ENCODE measurements at regions not wholly inside any gene's neighbourhood (a gene's known extent, or its start where the extent isn't known, plus 50 kb on each side); places are given as distances from the start of the nearest gene placed in this dataset.

DNA sequence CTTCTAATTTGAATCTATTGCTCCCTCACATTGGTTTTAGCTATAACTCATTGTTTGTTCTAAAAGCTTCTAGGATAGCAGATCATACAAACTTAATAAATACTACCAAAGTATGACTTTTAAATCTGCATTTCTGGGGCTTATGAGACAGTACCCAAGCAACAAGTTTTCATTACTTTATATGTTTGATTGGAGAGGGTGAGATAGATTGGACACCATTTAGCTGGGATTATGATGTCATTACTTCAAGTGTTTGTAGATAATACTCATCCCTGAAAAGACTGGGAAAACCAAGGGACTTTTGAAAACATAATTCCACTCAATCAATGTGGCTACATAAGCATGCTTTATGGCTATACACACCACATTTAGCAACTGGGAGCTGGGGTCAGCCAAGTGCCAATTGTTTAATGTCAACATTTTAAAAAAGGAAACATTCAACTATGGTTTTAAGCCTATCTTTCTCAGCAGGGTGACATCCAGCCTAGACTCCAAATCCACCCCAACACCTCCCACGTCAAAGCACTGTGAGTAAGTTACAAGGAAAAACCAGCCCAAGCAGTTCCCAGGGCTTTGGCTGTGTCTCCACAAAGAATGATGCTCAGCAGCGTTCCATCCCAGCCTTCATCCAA lies 119.9 kb downstream of the ETAA1 start:
- peak; percentile 92 for DNase-seq (ENCODE audit: low read depth)

DNA sequence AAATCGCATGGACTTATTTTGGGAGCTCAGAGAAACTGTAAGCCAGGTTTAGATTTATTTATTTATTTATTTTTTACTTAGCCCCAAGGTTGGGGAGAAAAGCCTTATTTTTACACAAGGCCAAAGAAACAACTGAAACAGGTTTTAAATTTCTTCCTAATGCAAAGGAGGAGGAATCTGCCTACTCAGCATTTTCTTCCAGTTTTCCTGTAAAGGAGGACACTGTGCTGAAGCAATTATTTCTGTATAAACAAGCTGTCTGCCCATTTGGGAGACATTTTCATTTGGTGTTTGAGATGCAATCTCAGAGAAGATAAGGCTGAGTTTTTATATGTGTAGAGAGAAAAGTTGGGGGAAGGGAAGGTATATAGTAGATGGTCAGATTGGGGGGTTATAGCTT lies 125.0 kb downstream of the ETAA1 start:
- DNase-seq (ENCODE audit: low read depth) = no peak

DNA sequence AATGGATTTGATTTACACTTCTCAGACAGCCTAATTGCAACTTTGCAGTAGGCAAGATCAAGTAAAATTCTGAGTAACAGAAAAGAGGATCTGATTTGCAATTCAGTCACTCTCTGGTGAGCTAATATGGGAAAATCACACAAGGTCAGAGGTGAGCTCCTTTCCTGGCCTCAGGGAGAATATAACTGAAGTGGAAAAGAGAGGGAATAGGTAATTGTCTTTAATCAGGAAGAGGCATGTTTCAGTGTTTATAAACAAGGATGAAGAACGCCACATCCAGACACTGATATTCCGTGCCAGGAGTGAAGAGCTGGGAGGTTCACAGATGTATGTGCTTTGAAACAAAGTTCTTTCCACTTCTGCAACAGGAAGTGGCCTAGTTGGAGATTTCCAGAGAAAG lies 127.1 kb downstream of the ETAA1 start:
- no peak for DNase-seq (ENCODE audit: low read depth)

DNA sequence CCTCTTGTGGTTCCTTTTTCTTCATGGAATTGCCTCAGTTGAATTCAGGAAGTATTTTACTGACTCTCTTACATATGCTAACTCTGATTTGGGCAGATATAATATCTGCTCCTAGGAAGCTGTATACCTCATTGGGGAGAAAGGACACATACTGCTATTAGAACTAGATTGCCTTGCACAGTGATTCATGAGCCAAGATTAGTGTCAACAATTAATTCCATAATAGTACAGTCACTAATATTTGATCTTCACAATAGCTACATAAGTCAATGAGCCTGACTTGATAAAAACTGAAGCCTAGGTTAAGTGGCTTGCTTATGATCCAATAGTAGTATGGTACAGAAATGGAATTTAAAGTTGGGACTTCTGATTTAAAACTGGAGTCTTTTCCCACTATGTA lies 127.6 kb downstream of the ETAA1 start:
- DNase-seq (ENCODE audit: low read depth) = no peak

DNA sequence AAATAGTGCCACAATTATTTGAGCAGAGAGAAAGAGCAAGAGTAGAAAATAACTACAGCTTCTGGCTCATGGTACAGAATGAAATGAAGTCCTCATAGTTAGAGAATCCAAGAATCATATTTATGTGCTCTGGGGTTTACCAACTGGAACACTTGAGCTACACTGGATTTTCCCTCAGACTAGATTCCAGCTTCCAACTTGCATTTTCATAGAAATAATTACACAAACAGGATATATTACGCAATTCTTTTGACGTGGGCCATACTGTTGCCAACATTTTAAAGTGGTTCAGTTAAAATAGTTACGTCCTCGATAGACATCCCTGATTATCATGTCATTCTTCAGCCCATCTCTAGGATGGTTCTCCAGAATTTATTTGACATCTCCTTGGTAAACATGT lies 129.2 kb downstream of the ETAA1 start:
- peak; percentile 51 for DNase-seq (ENCODE audit: low read depth)

DNA sequence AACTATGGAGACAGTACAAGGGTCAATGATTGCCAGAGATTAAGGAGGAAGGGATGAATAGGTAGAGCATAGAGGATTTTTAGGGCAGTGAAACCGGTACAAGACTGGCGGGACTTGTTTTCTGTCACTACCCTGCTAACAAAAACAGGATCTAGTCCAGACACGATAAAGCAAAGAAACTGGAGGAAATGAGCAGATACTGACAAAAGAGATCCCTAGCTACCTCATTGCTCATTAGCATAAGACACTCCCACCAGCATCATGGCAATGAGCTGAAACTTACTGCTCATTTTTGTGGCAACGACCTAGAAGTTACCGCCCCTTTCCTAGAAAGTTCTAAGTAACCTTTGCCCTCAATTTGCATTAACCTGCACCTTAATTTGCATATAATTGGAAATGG lies 131.2 kb downstream of the ETAA1 start:
- DNase-seq (ENCODE audit: low read depth) = no peak

DNA sequence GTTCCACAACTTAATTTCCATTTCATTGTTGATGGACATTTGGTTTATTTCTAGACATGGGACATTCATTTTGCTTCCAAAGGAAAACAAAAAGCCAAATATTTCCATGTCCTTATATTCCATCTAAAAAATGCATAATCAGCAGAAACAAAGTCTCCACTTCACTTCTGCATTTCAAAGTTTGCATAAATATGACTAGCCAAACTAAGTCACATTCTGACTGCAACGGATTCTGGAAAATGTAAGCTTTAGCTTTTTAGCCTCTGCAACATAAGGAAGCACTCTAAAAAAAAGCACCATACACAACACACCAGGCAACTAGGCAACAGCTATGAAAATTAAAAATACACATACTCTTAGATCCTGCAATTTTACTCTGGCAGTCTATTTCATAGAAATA lies 135.3 kb downstream of the ETAA1 start:
- no peak for DNase-seq (ENCODE audit: low read depth)

DNA sequence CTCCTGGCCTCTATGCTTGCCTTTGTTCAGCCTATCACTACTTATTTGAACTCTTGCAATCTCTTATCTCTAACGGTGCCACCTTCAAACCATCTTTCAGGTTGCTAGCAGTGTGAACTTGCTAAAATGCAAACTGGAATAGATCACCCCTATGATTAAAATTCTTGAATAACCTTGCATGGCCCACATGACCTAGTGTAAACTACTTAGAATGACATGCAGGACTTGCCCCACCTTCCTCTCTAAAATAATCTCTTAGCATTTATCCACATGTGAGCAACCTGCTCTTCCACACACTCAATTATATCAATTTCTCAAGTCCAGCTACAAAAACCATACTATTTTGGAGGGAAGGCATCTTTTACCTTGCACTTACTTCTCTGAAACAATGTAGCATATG lies 137.6 kb downstream of the ETAA1 start:
- DNase-seq (ENCODE audit: low read depth) = no peak

DNA sequence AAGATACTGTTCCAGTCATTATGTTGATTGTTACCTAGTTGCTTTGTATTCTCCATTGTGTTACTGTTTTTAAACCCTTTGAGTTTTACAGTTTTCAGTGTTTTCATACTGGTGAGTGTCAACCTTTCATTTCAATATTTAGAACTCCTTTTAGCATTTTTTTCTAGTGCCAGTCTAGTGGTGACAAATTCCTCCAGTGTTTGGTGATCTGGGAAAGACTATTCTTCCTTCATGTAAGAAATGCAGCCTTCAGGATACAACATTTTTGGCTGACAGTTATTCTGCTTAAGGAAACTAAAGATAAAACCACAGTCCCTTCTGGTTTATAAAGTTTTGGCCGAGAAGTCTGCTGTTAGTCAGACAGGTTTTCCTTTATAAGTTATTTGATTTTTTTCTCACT lies 143.8 kb downstream of the ETAA1 start:
- no peak for DNase-seq (ENCODE audit: low read depth)

DNA sequence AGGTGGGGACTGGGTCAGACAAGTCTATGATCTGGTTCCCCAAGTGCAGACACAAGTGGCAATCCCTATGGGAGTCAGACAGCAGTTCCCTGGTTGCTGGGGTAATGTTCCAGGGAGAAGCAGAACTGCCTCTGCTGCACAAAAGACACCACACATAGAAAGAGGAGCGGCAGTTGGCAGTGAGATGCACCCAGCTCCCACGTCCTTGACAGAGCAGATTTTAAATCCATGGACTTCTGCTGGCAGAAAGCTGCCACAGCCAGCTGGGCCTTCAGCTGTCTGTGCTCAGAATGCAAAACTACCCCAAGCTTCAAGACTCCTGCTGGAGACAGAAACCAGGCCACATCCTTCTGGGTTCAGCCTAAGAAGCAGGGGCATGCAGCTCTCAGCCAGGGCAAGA lies 147.2 kb downstream of the ETAA1 start:
- no peak for DNase-seq (ENCODE audit: low read depth)

DNA sequence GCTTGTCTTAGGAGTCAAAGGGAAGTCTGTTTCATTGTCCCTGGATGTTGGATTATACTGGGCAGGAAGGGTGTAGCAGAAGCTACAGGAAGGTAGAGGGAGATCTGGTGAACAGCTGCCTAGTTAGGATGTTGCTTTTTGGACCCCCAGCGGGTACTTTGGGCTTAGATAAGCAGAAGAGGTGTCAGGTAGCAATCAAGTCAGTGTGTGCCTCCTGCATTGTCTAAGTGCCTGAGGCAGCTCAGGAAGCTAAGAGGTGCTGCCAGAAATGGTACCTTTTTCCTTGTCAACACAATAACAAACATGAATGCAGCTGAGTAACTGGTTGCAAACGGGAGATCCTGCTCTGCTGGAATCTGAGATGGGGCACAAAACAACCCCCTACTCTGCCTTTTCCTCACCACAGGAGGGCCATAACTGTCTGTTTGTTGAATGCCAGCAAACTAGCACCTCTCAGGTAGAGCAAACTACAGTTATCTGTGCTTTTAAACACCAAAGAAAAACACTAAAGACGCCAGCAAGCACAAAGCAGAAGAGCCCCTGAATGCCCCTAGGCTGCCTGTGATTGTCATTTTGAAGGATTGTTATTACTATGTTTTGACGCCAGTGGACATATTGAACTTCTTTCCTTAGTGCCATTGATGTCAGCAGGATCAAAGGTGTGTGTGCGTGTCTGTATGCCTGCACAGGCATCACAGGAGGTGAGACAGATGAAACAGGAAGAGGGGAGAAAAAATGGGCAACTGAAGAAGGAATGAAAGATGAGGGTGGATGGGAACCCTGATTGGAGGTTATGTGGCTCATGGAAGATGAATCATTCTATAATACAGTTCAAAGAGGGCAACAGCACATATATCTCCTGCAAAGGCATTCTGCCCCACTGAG lies 151.4 kb downstream of the ETAA1 start:
- DNase-seq (ENCODE audit: low read depth) = no peak

DNA sequence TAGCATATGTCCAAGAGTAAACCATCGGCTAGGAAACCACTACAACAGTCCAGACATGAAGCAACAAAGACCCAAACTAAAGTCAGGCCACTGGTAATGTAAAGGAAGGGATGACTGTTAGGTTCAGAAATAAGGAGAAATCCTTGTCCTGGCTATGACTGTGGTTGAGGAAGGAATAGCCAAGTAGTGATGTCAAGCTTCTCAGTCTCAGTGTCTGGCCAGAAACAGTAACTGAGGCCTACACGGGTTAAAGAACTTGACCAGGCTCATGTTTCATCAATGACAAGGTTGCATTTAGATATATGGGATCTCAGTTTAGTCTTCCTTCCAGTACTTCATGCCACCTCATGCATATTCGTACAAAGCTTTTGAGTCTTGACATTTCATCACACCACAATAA lies 162.0 kb downstream of the ETAA1 start:
- DNase-seq (ENCODE audit: low read depth) = no peak

DNA sequence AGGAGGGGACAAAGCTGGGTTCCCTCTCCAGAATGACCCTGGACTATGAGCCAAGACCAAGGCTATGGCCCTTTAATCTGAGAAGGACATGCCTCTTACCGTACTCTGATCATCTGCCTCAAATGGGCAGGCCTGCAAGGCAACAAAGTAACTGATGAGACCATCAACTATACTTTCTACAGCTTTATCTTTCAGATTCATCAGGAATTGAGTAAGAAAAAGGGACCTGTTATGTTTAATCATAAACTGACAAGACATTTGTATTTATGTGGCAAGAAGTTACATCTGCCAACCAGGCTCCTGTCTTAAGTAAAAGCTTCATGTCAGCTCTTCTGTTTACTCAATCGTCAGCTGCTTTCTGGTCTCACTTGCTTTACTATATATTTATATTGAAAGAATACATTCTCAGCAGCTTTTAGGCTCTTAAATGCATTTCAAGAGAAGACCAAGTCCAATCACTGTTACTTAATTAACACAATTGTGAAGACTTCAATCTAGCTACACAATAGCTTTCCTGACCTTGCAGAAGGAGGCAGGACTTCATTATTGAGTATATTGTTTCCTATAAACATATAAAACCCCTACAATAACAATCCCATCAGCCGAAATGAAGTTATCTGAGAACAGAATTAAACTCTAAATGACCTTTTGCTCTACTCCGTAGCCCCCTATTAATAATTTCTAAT lies 163.8 kb downstream of the ETAA1 start:
- DNase-seq (ENCODE audit: low read depth) = no peak

DNA sequence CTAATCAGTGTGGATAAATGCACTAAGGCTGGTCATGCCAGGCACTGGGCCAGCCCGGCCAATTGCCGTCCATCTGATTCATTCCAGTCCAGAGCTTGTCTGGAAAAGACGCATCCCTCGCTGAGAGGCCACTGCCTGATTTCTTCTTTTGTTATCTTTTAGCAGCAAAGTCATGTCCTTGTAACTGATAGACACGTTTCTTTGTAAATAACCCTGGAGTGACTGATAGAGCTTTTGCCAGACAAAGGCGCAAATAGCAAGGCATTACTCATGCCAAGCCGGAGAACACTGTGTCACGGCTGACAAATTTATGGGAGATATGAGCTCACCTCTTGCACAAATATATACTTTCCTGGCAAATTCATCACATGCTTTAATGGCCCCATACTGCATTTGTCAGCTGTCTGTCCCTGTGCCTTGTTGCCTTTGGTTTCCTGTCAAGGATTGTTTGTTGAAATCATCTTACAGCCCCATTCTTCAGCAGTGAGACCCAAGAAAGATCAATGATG lies 164.4 kb downstream of the ETAA1 start:
- no peak for DNase-seq (ENCODE audit: low read depth)

DNA sequence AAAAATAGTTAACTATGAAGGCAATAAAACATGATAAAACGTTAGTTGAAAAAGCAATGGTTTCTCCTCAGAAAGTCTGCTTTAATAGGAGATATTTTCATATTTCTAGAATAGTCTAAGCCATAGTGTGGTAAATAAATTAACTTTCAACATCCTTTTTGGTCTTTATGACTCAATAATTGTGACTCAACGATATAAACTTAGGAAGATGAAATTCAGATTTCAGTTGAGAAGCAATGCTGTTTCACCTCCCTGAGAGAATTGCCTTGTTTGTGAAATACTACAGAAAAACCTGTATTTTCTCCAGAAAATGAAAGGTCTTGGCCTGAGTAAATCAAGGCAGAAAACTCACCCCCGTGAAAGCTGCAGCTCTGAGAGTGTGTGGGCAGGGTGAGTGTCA lies 166.9 kb downstream of the ETAA1 start:
- DNase-seq (ENCODE audit: low read depth) = peak; percentile 56

DNA sequence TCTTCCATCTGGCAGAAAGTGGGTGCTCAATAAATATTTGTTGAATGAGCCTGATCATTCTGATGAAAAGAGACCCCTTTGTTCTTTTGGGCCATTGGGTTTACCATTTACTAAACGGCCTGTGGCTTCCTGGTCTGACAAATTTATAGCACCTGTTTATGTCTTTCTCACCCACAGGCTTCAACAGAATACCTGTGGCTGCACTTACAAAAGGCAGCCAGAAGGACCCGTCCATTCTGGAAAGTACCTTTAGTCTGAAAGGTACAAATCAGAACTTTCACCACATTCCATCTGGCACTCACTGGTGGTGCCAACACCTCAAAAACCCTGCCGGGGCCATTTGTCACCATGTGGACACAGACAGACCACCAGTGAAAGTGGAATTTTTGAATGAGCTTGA lies 167.5 kb downstream of the ETAA1 start:
- DNase-seq (ENCODE audit: low read depth) = no peak

DNA sequence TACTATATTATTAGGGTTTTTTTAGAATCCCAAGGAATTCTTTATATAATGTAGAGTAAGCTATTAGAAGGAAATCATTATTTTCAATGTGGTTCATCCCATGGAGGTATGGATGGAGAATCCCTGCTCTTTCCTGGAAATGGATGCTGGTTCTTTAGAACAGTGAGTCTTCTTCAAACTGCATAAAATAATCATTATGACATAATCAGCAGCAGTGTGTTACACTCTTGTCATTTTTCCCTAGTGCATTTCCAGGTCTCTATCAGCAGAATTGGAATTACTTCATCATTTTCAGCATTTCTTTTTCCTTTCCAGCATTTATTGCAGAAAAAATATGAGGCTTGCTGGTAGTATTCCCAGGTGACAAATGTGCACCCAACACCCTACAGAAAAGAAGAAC lies 168.1 kb downstream of the ETAA1 start:
- no peak for DNase-seq (ENCODE audit: low read depth)

DNA sequence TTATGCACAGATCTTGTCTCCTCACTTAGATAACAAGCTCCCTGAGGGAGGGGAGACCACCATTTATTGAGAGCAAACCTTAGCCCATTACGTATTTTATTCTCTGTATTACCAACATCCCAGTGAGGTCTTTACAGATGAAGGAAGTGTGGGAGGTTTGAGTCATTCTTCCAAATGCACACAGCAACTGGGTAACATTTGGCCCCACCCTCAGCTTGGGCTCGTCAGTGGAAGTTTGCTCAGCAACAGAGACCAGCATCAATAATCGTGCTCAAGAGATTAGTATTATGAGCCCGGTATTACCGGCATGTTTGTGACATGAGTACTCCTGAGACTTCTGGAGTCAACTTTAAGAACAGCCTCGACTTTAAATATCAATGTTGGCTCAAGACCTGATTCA lies 168.6 kb downstream of the ETAA1 start:
- peak; percentile 73 for DNase-seq (ENCODE audit: low read depth)

DNA sequence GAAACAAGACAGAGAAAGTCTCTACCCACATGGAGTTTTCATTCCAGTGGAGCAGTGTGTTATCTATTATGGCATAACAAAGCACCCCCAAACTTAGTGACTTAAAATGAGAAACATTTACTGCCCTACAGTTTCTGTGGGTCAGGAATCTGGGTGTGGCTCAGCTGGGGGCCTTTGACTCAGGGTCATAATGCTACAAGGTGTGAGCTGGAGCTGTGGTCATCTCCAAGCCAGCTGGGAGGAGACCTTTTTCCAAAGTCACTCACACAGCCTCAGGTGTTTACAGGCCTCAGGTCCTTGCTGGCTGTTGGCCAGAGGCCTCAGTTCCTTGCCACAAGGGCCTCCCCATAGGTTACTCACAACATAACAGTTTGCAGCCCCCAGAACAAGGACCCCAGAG lies 169.2 kb downstream of the ETAA1 start:
- DNase-seq (ENCODE audit: low read depth) = no peak

DNA sequence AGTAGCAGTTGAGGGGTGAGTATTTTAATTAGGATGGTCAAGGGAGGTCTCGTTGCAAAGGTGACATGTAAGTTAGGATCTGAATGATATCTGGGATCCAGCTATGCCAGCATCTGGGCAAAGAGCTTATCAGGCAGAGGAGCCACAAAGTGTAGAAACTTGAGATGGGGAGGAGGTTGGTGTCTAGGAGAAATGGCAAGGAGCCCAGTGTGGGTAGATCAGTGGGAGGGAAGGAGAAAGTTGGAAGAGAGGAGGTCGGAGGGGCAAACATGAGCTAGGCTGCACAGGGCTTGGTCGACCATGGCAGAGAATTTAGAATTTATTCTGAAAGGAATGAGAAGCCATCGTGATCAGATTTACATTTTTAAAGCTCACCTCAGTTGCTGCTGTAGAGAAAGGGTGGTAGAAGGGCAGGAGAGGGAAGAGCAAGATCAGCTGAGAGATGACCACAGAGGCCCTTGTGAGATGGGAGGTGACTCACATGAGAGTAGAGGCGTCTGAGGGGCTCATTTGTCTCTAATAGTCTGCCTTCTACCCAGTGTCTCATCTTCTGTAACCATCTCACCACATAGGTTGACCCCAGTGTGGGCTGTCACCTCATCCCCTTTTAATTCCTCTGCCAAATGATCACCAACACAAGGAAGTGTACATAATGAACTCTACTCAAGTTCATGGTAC lies 170.0 kb downstream of the ETAA1 start:
- no peak for DNase-seq (ENCODE audit: low read depth)

DNA sequence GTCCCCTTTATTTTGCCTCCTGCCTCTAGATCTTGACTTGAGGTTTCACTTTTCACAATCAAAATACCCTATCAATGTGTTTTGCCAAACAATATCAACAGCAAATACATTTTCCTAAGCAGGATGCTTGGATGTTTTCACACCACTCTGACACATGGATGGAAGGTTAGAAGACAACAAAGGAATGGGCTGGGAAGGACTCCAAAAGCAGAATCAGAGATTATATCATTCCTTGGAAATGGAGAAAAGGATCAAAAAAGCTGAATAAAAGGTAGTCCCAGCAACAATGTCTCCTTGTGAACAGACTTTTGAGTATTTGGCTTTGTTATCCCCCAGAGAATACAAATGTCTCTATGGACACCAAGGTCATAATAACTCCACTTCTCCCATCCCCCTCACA lies 170.8 kb downstream of the ETAA1 start:
- DNase-seq (ENCODE audit: low read depth) = no peak

DNA sequence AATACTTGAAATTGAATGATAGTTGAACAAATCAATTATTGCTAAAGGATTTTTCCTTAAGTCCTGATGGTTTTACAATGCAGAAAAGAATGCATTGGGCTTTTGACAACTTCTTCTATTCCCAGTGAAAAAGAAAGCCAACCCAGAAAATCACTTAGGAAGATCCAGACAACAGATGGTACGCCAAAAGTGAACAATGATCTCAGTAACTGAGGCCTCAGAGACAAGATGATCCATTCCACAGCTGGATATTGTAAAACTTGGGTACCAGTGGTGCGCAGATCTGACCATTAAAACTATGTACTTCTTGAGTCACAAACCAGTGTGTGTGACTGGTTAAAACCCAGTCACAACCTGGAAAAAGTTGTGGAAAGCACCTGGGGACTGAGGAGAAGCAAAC lies 173.5 kb downstream of the ETAA1 start:
- DNase-seq (ENCODE audit: low read depth) = no peak
